Vagina (tissue), 2 donors: ENCODE measurements at regions not wholly inside any gene's neighbourhood (a gene's known extent, or its start where the extent isn't known, plus 50 kb on each side); places are given as distances from the start of the nearest gene placed in this dataset.

Experiments used
- CTCF ChIP-seq, 3 experiments: fragments of 450-650 bp in 2 of 3; fragments of 200-600 bp in 1 of 3; sonication (generic) in 1 of 3; IDR thresholded peaks; one replicate each; pipeline ENCODE4 v1.5.1; 2017 to 2019; ENCODE audit warnings: antibody characterized with exemption in 3 of 3, mild to moderate bottlenecking in 2 of 3, moderate library complexity in 2 of 3
- POLR2A ChIP-seq, 2 donors: fragments of 450-650 bp; IDR thresholded peaks; one replicate each; pipeline ENCODE4 v1.6.1; 2017; ENCODE audit warnings: antibody characterized with exemption in 2 of 2, mild to moderate bottlenecking in 2 of 2, moderate library complexity in 2 of 2
- POLR2AphosphoS5 ChIP-seq, 2 donors: sonication (generic); formaldehyde crosslinking; IDR thresholded peaks; one replicate each; pipeline ENCODE4 v1.9.0; 2017; ENCODE audit warnings: antibody characterized with exemption in 2 of 2, mild to moderate bottlenecking in 2 of 2, low read depth in 1 of 2; ENCODE audit not compliant: insufficient read depth in 1 of 2

- TF ChIP-seq CTCF (IDR thresholded peaks at IDR 0.05) (no peak), POLR2A (IDR thresholded peaks at IDR 0.05) (no peak), POLR2AphosphoS5 (IDR thresholded peaks at IDR 0.05; ENCODE audit: insufficient read depth in 1 of 2, low read depth in 1 of 2) (no peak)
These were observed 683.7 kb downstream of the PDHA2 start for GRCh38 chr4:96523611-96524010.
